ENCODE measurements at regions not wholly inside any gene's neighbourhood (a gene's known extent, or its start where the extent isn't known, plus 50 kb on each side); places are given as distances from the start of the nearest gene placed in this dataset.

DNA sequence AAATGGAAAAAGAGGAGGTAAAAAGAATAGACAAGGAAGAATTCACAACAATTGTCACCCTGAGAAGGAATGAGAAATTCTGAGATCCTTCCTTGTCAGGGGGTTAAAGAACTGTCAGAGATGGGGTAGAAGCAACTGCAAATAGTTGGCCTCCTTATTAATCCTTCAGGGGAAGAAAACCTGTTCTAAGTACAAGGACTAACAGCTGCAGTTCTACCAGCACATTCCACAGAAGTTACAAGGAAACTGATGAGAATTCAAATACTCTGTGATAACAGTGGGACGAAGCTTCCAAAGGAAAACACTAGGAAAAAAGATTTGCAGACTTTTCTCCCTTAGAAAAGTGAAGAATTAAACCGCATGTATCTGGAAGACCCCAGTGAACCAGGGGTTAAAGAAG, 93.7 kb downstream of the OR2K2 start:
- DNase-seq (ENCODE audit: low spot score) = no peak
- TF ChIP-seq RXRA (IDR thresholded peaks at IDR 0.05) (no peak), ZBTB33 (IDR thresholded peaks at IDR 0.05) (no peak), TAF1 (conservative IDR thresholded peaks at IDR 0.05) (no peak), HNF4A (conservative IDR thresholded peaks at IDR 0.05) (no peak), SP1 (IDR thresholded peaks at IDR 0.05) (no peak), JUND (IDR thresholded peaks at IDR 0.05) (no peak), GABPA (IDR thresholded peaks at IDR 0.05 in 1 of 2, conservative IDR thresholded peaks at IDR 0.05 in 1 of 2) (no peak), YY1 (IDR thresholded peaks at IDR 0.05) (no peak), MAX (IDR thresholded peaks at IDR 0.05) (no peak), HNF4G (IDR thresholded peaks at IDR 0.05) (no peak), NR2F2 (IDR thresholded peaks at IDR 0.05) (no peak), FOXA1 (IDR thresholded peaks at IDR 0.05) (no peak), EGR1 (IDR thresholded peaks at IDR 0.05; ENCODE audit: low read depth in 2 of 2) (no peak), RAD21 (IDR thresholded peaks at IDR 0.05) (no peak)
- TF ChIP-seq, protein P1, sequence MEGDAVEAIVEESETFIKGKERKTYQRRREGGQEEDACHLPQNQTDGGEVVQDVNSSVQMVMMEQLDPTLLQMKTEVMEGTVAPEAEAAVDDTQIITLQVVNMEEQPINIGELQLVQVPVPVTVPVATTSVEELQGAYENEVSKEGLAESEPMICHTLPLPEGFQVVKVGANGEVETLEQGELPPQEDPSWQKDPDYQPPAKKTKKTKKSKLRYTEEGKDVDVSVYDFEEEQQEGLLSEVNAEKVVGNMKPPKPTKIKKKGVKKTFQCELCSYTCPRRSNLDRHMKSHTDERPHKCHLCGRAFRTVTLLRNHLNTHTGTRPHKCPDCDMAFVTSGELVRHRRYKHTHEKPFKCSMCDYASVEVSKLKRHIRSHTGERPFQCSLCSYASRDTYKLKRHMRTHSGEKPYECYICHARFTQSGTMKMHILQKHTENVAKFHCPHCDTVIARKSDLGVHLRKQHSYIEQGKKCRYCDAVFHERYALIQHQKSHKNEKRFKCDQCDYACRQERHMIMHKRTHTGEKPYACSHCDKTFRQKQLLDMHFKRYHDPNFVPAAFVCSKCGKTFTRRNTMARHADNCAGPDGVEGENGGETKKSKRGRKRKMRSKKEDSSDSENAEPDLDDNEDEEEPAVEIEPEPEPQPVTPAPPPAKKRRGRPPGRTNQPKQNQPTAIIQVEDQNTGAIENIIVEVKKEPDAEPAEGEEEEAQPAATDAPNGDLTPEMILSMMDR (IDR thresholded peaks at IDR 0.05; ENCODE audit: low read depth, low read length, missing input control) = no peak
- TF ChIP-seq, protein P2, sequence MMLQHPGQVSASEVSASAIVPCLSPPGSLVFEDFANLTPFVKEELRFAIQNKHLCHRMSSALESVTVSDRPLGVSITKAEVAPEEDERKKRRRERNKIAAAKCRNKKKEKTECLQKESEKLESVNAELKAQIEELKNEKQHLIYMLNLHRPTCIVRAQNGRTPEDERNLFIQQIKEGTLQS (IDR thresholded peaks at IDR 0.05) = no peak
- Histone ChIP-seq H3K27me3 (ENCODE audit: control insufficient read depth in 4 of 4, insufficient read depth in 4 of 4, low read length in 3 of 4) (no peaks in the 10 kb centered on the region), H3K9ac (ENCODE audit: low read depth in 1 of 2, low read length in 2 of 2) (no peak overlapping the region), H3K36me3 (ENCODE audit: control insufficient read depth in 4 of 4, insufficient read depth in 3 of 4, low read depth in 1 of 4, low read length in 3 of 4) (no peaks in the 10 kb centered on the region), H3K9me3 (ENCODE audit: control insufficient read depth in 4 of 4, low read length in 3 of 4) (no peaks in the 10 kb centered on the region), H3K4me1 (ENCODE audit: control insufficient read depth in 4 of 4, insufficient read depth in 4 of 4, low read length in 3 of 4) (no peaks in the 10 kb centered on the region), H3K27ac (ENCODE audit: low read depth in 1 of 2, low read length in 2 of 2) (no peak overlapping the region), H3K4me3 (ENCODE audit: low read depth in 1 of 3, low read length in 3 of 3) (no peak overlapping the region)
- WGBS = 61% methylated on average over 2 of the region's 2 CpGs

GRCh38 chr9:111233963-111234362, 96.1 kb downstream of the OR2K2 start:
- Histone ChIP-seq H3K9me3 (ENCODE audit: control insufficient read depth in 4 of 4, low read length in 3 of 4) (no peaks in the 10 kb centered on the region), H3K36me3 (ENCODE audit: control insufficient read depth in 4 of 4, insufficient read depth in 3 of 4, low read depth in 1 of 4, low read length in 3 of 4) (no peaks in the 10 kb centered on the region), H3K27ac (ENCODE audit: low read depth in 1 of 2, low read length in 2 of 2) (no peak overlapping the region), H3K27me3 (ENCODE audit: control insufficient read depth in 4 of 4, insufficient read depth in 4 of 4, low read length in 3 of 4) (no peaks in the 10 kb centered on the region), H3K4me1 (ENCODE audit: control insufficient read depth in 4 of 4, insufficient read depth in 4 of 4, low read length in 3 of 4) (no peaks in the 10 kb centered on the region), H3K4me3 (ENCODE audit: low read depth in 1 of 3, low read length in 3 of 3) (no peak overlapping the region), H3K9ac (ENCODE audit: low read depth in 1 of 2, low read length in 2 of 2) (no peak overlapping the region)
- TF ChIP-seq TAF1 (conservative IDR thresholded peaks at IDR 0.05) (no peak), RAD21 (IDR thresholded peaks at IDR 0.05) (no peak), SP1 (IDR thresholded peaks at IDR 0.05) (no peak), ZBTB33 (IDR thresholded peaks at IDR 0.05) (no peak), RXRA (IDR thresholded peaks at IDR 0.05) (no peak), HNF4G (IDR thresholded peaks at IDR 0.05) (no peak)
- TF ChIP-seq, protein P2 (IDR thresholded peaks at IDR 0.05) = no peak
- DNase-seq (ENCODE audit: low spot score) = no peak
- WGBS = 87% methylated on average over 3 of the region's 3 CpGs

Measured in liver (tissue), 8 donors.